GM18511 (cell line): ENCODE measurements at regions not wholly inside any gene's neighbourhood (a gene's known extent, or its start where the extent isn't known, plus 50 kb on each side); places are given as distances from the start of the nearest gene placed in this dataset.
A peak's percentile ranks its signal among the peaks of the same experiment; 100 is the strongest.

ENCODE experiments used
- ATAC-seq: cut with Tn5 transposase; IDR thresholded peaks from one replicate; pipeline ENCODE4 v1.9.1; 2021; ENCODE audit warnings: mild to moderate bottlenecking, moderate library complexity; ENCODE audit not compliant: unreplicated experiment

GRCh38 chr7:25893436-25893835, 258.6 kb upstream of the NFE2L3 start:
- ATAC-seq: no peak

GRCh38 chr7:25894002-25894901, 257.7 kb upstream of the NFE2L3 start:
- peak; percentile 49 for ATAC-seq

GRCh38 chr7:25894902-25895791, 256.9 kb upstream of the NFE2L3 start:
- ATAC-seq: peak; percentile 81

GRCh38 chr7:25895792-25896171, 256.2 kb upstream of the NFE2L3 start:
- ATAC-seq: no peak

GRCh38 chr7:25897261-25897782, 254.7 kb upstream of the NFE2L3 start:
- no peak for ATAC-seq

- no peak for ATAC-seq
Measured at GRCh38 chr7:25900245-25900644, 251.8 kb upstream of the NFE2L3 start.

- no peak for ATAC-seq
Measured at GRCh38 chr7:25900877-25901276, 251.1 kb upstream of the NFE2L3 start.

- no peak for ATAC-seq
Measured at GRCh38 chr7:25901658-25902057, 250.3 kb upstream of the NFE2L3 start.

GRCh38 chr7:25906003-25906402, 246.0 kb upstream of the NFE2L3 start:
- no peak for ATAC-seq

- no peak for ATAC-seq
Measured at GRCh38 chr7:25906760-25907159, 245.2 kb upstream of the NFE2L3 start.

- no peak for ATAC-seq
Measured at GRCh38 chr7:25907214-25907613, 244.8 kb upstream of the NFE2L3 start.

GRCh38 chr7:25907731-25908130, 244.3 kb upstream of the NFE2L3 start:
- ATAC-seq: no peak

- no peak for ATAC-seq
Measured at GRCh38 chr7:25908154-25908949, 243.6 kb upstream of the NFE2L3 start.

GRCh38 chr7:25911738-25912607, 240.0 kb upstream of the NFE2L3 start:
- no peak for ATAC-seq

GRCh38 chr7:25913598-25914224, 238.3 kb upstream of the NFE2L3 start:
- ATAC-seq: no peak

GRCh38 chr7:25918731-25919130, 233.3 kb upstream of the NFE2L3 start:
- ATAC-seq: no peak

- no peak for ATAC-seq
Measured at GRCh38 chr7:25922296-25922695, 229.7 kb upstream of the NFE2L3 start.

- no peak for ATAC-seq
Measured at GRCh38 chr7:25923741-25924460, 228.1 kb upstream of the NFE2L3 start.

GRCh38 chr7:25926009-25926408, 226.0 kb upstream of the NFE2L3 start:
- ATAC-seq: no peak
